SK-N-MC (cell line): ENCODE measurements at regions not wholly inside any gene's neighbourhood (a gene's known extent, or its start where the extent isn't known, plus 50 kb on each side); places are given as distances from the start of the nearest gene placed in this dataset.

Experiments
- EZH2 ChIP-seq: fragments of 200-600 bp; sonication (generic); IDR thresholded peaks from one replicate; pipeline ENCODE4 v1.6.1; 2017; ENCODE audit warnings: antibody characterized with exemption
- FOXP2 ChIP-seq: optimal IDR thresholded peaks from 2 replicates; pipeline ENCODE3; 2011; ENCODE audit warnings: mild to moderate bottlenecking, moderate library complexity; ENCODE audit not compliant: insufficient read depth; ENCODE audit errors: extremely low read length, control extremely low read depth
- POLR2AphosphoS5 ChIP-seq: IDR thresholded peaks from 2 replicates; pipeline ENCODE4 v1.6.1; 2012; ENCODE audit warnings: mild to moderate bottlenecking, low read depth, low read length, borderline replicate concordance

DNA sequence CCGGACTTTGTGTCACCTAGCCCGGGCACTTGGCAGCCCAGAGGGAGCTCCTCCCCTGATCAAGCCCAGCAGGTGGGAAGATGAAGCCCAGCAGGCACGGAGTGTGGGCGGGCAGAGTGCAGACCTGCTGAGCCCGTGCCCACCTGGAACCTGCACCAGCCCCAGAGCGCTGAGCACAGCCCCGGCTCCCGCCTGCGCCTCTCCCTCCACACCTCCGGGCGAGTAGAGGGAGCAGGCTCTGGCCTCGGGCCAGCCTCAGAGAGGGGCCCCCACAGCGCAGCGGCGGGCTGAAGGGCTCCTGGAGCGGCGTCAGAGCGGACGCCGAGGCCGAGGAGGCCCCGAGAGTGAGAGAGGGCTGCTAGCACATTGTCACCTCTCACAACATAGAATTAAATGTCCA is 257.7 kb downstream of the VGLL3 start:
- TF ChIP-seq EZH2 = no peak
- TF ChIP-seq POLR2AphosphoS5 = no peak
- no peak for TF ChIP-seq FOXP2
